IMR-90 (cell line): ENCODE measurements at regions not wholly inside any gene's neighbourhood (a gene's known extent, or its start where the extent isn't known, plus 50 kb on each side); places are given as distances from the start of the nearest gene placed in this dataset.

Experiments
- ATAC-seq: fragments of 200-7000 bp; cut with Tn5 transposase; 2 replicates; pipeline ENCODE4 v1.9.1; 2020; ENCODE audit warnings: low read depth, mild to moderate bottlenecking, moderate library complexity
- BruUV-seq: library from RNA; stranded (reverse); fragments of 400-500 nt; replicated peaks from 2 replicates; lab custom pipeline; 2021; lab: Mats Ljungman, UMichigan
- CTCF ChIA-PET: fragments of 300-600 bp; formaldehyde crosslinking; extraction: SDS; loops from one replicate; lab custom pipeline; 2021; ENCODE audit warnings: antibody characterized with exemption; lab: Yijun Ruan, JAX
- POLR2A ChIA-PET: fragments of 300-600 bp; sonication (Branson Sonifier 250); formaldehyde crosslinking; loops from one replicate; lab custom pipeline; 2022; ENCODE audit warnings: antibody characterized with exemption; ENCODE audit not compliant: unreplicated experiment; lab: Charles Lee
- DNase-seq: peaks from one replicate; pipeline ENCODE4 v3.0.0; 2013
- H2AFZ ChIP-seq: replicated peaks from 2 replicates; pipeline ENCODE3; 2013; ENCODE audit warnings: low read length, mild to moderate bottlenecking; ENCODE audit not compliant: poor library complexity
- H2AK5ac ChIP-seq: 2 replicates; pipeline ENCODE4 v1.6.1; 2013; ENCODE audit warnings: low read depth, low read length, inconsistent platforms
- H2AK9ac ChIP-seq: replicated peaks from 2 replicates; pipeline ENCODE3; 2013; ENCODE audit warnings: mild to moderate bottlenecking, low read depth, low read length, moderate library complexity; ENCODE audit not compliant: poor library complexity
- H2BK120ac ChIP-seq: 2 replicates; pipeline ENCODE4 v1.6.1; 2013; ENCODE audit warnings: low read depth, low read length, inconsistent platforms
- H2BK15ac ChIP-seq: 3 replicates; pipeline ENCODE4 v1.6.1; 2013; ENCODE audit warnings: low read depth, low read length, inconsistent platforms
- H2BK20ac ChIP-seq: 2 replicates; pipeline ENCODE4 v1.6.1; 2013; ENCODE audit warnings: low read depth, mild to moderate bottlenecking, inconsistent platforms, low read length, moderate library complexity
- H2BK5ac ChIP-seq: 2 replicates; pipeline ENCODE4 v1.6.1; 2013; ENCODE audit warnings: mild to moderate bottlenecking, low read depth, low read length, inconsistent platforms; ENCODE audit not compliant: poor library complexity, severe bottlenecking
- H3K14ac ChIP-seq: replicated peaks from 2 replicates; pipeline ENCODE4 v1.6.1; 2013; ENCODE audit warnings: low read depth, low read length, inconsistent platforms
- H3K18ac ChIP-seq: 2 replicates; pipeline ENCODE4 v1.6.1; 2013; ENCODE audit warnings: low read depth, low read length, control low read depth
- H3K23ac ChIP-seq: 2 replicates; pipeline ENCODE4 v1.6.1; 2013; ENCODE audit warnings: low read depth, low read length, inconsistent platforms
- H3K27ac ChIP-seq: 2 replicates; pipeline ENCODE4 v1.5.1; 2013; ENCODE audit warnings: mild to moderate bottlenecking, control low read depth, low read length; ENCODE audit not compliant: insufficient read depth
- H3K27me3 ChIP-seq: 2 replicates; pipeline ENCODE4 v1.6.1; 2013; ENCODE audit warnings: low read length; ENCODE audit not compliant: control insufficient read depth, insufficient read depth
- H3K36me3 ChIP-seq: 2 replicates; pipeline ENCODE4 v1.6.1; 2013; ENCODE audit warnings: low read length, mixed read lengths; ENCODE audit not compliant: control insufficient read depth, insufficient read depth
- H3K4ac ChIP-seq: 2 replicates; pipeline ENCODE4 v1.6.1; 2013; ENCODE audit warnings: low read depth, low read length, inconsistent platforms
- H3K4me1 ChIP-seq: 2 replicates; pipeline ENCODE4 v1.6.1; 2013; ENCODE audit warnings: low read length, mixed read lengths; ENCODE audit not compliant: control insufficient read depth, insufficient read depth
- H3K4me2 ChIP-seq: 2 replicates; pipeline ENCODE4 v1.6.1; 2013; ENCODE audit warnings: low read depth, mild to moderate bottlenecking, control low read depth, low read length, moderate library complexity
- H3K4me3 ChIP-seq: 2 replicates; pipeline ENCODE4 v1.5.1; 2013; ENCODE audit warnings: low read depth, mild to moderate bottlenecking, control low read depth, low read length, moderate library complexity; ENCODE audit not compliant: insufficient read depth
- H3K56ac ChIP-seq: 2 replicates; pipeline ENCODE4 v1.6.1; 2013; ENCODE audit warnings: low read length, inconsistent platforms; ENCODE audit not compliant: insufficient read depth; ENCODE audit errors: extremely low read depth
- H3K79me1 ChIP-seq, 2 experiments: 2 replicates each; pipeline ENCODE4 v1.6.1; 2013; ENCODE audit warnings: low read length in 2 of 2, inconsistent platforms in 1 of 2, low read depth in 1 of 2
- H3K9ac ChIP-seq: 2 replicates; pipeline ENCODE4 v1.6.1; 2013; ENCODE audit warnings: low read depth, low read length, control low read depth
- H3K9me1 ChIP-seq: 2 replicates; pipeline ENCODE4 v1.6.1; 2013; ENCODE audit warnings: low read length, inconsistent platforms; ENCODE audit not compliant: insufficient read depth
- H3K9me3 ChIP-seq: 2 replicates; pipeline ENCODE4 v1.6.1; 2013; ENCODE audit warnings: low read length; ENCODE audit not compliant: control insufficient read depth, insufficient read depth
- H4K20me1 ChIP-seq: 2 replicates; pipeline ENCODE4 v1.6.1; 2013; ENCODE audit warnings: low read length, inconsistent platforms; ENCODE audit not compliant: insufficient read depth
- H4K5ac ChIP-seq: 2 replicates; pipeline ENCODE4 v1.6.1; 2013; ENCODE audit warnings: mild to moderate bottlenecking, low read depth, low read length, control low read depth
- H4K8ac ChIP-seq, 2 experiments: 2 replicates each; pipeline ENCODE4 v1.6.1; 2013; ENCODE audit warnings: low read depth in 2 of 2, low read length in 2 of 2, control low read depth in 1 of 2, inconsistent platforms in 1 of 2
- H4K91ac ChIP-seq: 2 replicates; pipeline ENCODE4 v1.6.1; 2013; ENCODE audit warnings: low read depth, low read length, inconsistent platforms; ENCODE audit not compliant: insufficient read depth
- BHLHE40 ChIP-seq: fragments of 150-350 bp; IDR thresholded peaks from 2 replicates; pipeline ENCODE4 v1.6.1; 2016; ENCODE audit warnings: mild to moderate bottlenecking, low read depth, low read length
- CEBPB ChIP-seq: IDR thresholded peaks from 2 replicates; pipeline ENCODE4 v1.6.1; 2012; ENCODE audit warnings: low read depth, low read length, improper control_type of control experiment
- CHD1 ChIP-seq: IDR thresholded peaks from 2 replicates; pipeline ENCODE4 v1.6.1; 2012; ENCODE audit warnings: low read depth, low read length, improper control_type of control experiment
- CTCF ChIP-seq: conservative IDR thresholded peaks from 2 replicates; pipeline ENCODE4 v1.5.1; 2012; ENCODE audit warnings: mild to moderate bottlenecking, low read depth, low read length, improper control_type of control experiment
- ELK1 ChIP-seq: fragments of 150-350 bp; IDR thresholded peaks from 2 replicates; pipeline ENCODE4 v1.6.1; 2016; ENCODE audit warnings: low read depth, mild to moderate bottlenecking, low read length, moderate library complexity, borderline replicate concordance
- FOS ChIP-seq: fragments of 150-350 bp; IDR thresholded peaks from 2 replicates; pipeline ENCODE4 v1.6.1; 2016; ENCODE audit warnings: low read depth, low read length
- MAFK ChIP-seq: IDR thresholded peaks from 2 replicates; pipeline ENCODE4 v1.6.1; 2012; ENCODE audit warnings: low read depth, low read length, improper control_type of control experiment
- MAZ ChIP-seq: IDR thresholded peaks from 2 replicates; pipeline ENCODE4 v1.6.1; 2012; ENCODE audit warnings: low read depth, mild to moderate bottlenecking, low read length, improper control_type of control experiment, moderate library complexity, borderline replicate concordance
- MXI1 ChIP-seq: IDR thresholded peaks from 2 replicates; pipeline ENCODE4 v1.6.1; 2012; ENCODE audit warnings: low read depth, mild to moderate bottlenecking, low read length, moderate library complexity, borderline replicate concordance
- NFE2L2 ChIP-seq: fragments of 150-350 bp; IDR thresholded peaks from 2 replicates; pipeline ENCODE4 v1.6.1; 2016; ENCODE audit warnings: low read depth, mild to moderate bottlenecking, low read length
- POLR2A ChIP-seq: IDR thresholded peaks from 2 replicates; pipeline ENCODE4 v1.6.1; 2012; ENCODE audit warnings: mild to moderate bottlenecking, low read depth, low read length
- RAD21 ChIP-seq: IDR thresholded peaks from 2 replicates; pipeline ENCODE4 v1.6.1; 2012; ENCODE audit warnings: low read length, improper control_type of control experiment
- RCOR1 ChIP-seq: IDR thresholded peaks from 2 replicates; pipeline ENCODE4 v1.6.1; 2012; ENCODE audit warnings: mild to moderate bottlenecking, low read length, improper control_type of control experiment; ENCODE audit not compliant: insufficient replicate concordance
- RFX5 ChIP-seq: IDR thresholded peaks from 2 replicates; pipeline ENCODE4 v1.8.0; 2012; ENCODE audit warnings: low read depth, mild to moderate bottlenecking, low read length, moderate library complexity
- SMC3 ChIP-seq: fragments of 150-350 bp; IDR thresholded peaks from 2 replicates; pipeline ENCODE4 v1.6.1; 2016; ENCODE audit warnings: low read depth, mild to moderate bottlenecking, antibody characterized with exemption, low read length, moderate library complexity
- USF2 ChIP-seq: fragments of 150-350 bp; IDR thresholded peaks from 2 replicates; pipeline ENCODE4 v1.6.1; 2017; ENCODE audit warnings: mild to moderate bottlenecking, antibody characterized with exemption, low read length, low read depth
- WGBS, 2 experiments: methylation state at CpG; one replicate each; pipeline versions ENCODE4 v1.1.5 to v1.1.7; 2013; ENCODE audit warnings: missing lambda C conversion rate in 2 of 2; ENCODE audit not compliant: insufficient read length in 1 of 2; ENCODE audit errors: extremely low coverage in 2 of 2; 5-methylcytosine and 5-hydroxymethylcytosine counted together
- dilution Hi-C: fragments of 300-500 bp; cut with HindIII; formaldehyde crosslinking; loops from one replicate; pipeline ENCODE4 v1.14.3; 2018; ENCODE audit warnings: low sequenced_read_pairs; ENCODE audit not compliant: unreplicated experiment
- in situ Hi-C: fragments of 300-500 bp; cut with MboI; formaldehyde crosslinking; loops from 3 replicates; pipeline ENCODE4 v1.14.3; 2019; ENCODE audit warnings: low sequenced_read_pairs, inconsistent platforms, mixed read lengths
- intact Hi-C: fragments of 100-400 bp; cut with micrococcal nuclease; formaldehyde crosslinking; loops from 2 replicates; pipeline ENCODE4 v1.10.0; 2022

GRCh38 chr6:14425805-14426204 lies 308.2 kb downstream of the CD83 start:
- ATAC-seq = no peak
- TF ChIP-seq USF2 (no peak), RAD21 (no peak), MAZ (no peak), POLR2A (no peak), MAFK (no peak), CHD1 (no peak), ELK1 (no peak), NFE2L2 (no peak), MXI1 (no peak), RFX5 (no peak), SMC3 (no peak), RCOR1 (no peak), FOS (no peak), CEBPB (no peak), BHLHE40 (no peak), CTCF (no peak)
- POLR2A ChIA-PET = no interaction called here

More at GRCh38 chr6:14425805-14426204, 308.2 kb downstream of the CD83 start:
- WGBS, 2 experiments = no CpG with 5 or more reads among the region's 6 CpGs
- Histone ChIP-seq H3K4me3 (no peak overlapping the region), H4K91ac (no peak overlapping the region), H2BK15ac (no peak overlapping the region), H2BK5ac (no peak overlapping the region), H2BK120ac (no peak overlapping the region), H3K14ac (no peak overlapping the region), H4K8ac (no peak overlapping the region), H3K79me1 (no peaks in the 10 kb centered on the region), H3K9ac (no peak overlapping the region), H2AFZ (no peak overlapping the region), H3K56ac (no peak overlapping the region), H3K4me1 (no peaks in the 10 kb centered on the region), H3K18ac (no peak overlapping the region), H3K27me3 (peaks cover 3% of the 10 kb centered on the region; the same call in 1 of the 2 replicates), H2BK20ac (no peak overlapping the region), H3K4ac (no peak overlapping the region), H2AK5ac (no peak overlapping the region), H4K5ac (no peak overlapping the region), H2AK9ac (no peak overlapping the region), H3K23ac (no peak overlapping the region), H3K36me3 (no peaks in the 10 kb centered on the region), H3K9me1 (no peaks in the 10 kb centered on the region), H3K4me2 (no peak overlapping the region), H3K9me3 (no peaks in the 10 kb centered on the region), H3K27ac (no peak overlapping the region), H4K20me1 (no peaks in the 10 kb centered on the region)
- CTCF ChIA-PET = no interaction called here
- in situ Hi-C loops (no loop called here), dilution Hi-C loops (no loop called here), intact Hi-C loops (no loop called here)
- BruUV-seq = no TSS peak
- DNase-seq = no peak
